ENCODE measurements at regions not wholly inside any gene's neighbourhood (a gene's known extent, or its start where the extent isn't known, plus 50 kb on each side); places are given as distances from the start of the nearest gene placed in this dataset.
"Not testable (repeated sequence)": the region's sequence is repeated elsewhere in the genome, so short reads cannot be mapped to it uniquely, and the experiment has no call there.

DNA sequence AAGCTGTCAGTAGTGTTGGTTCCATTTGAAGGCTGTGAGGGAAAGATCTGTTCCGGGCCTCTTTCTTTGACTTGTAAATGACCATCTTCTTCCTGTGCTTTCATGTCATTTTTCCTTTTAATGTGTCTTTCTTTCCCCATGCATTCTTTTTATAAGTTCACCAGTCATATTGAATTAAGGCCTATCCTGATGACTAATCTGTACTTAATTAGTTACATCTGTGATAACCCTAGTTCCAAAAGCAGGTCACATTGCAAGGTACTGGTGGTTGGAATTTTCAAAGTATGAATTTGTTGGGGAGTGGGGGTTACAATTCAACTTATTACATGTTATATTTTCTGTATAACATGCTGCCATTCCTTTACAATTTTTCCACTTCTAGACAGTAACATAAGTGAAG lies 1642.1 kb upstream of the FLRT2 start:
- TF ChIP-seq POU2F2 (IDR thresholded peaks at IDR 0.05; ENCODE audit: low read depth, low read length) (no peak), PAX5 (IDR thresholded peaks at IDR 0.05; ENCODE audit: insufficient read depth, low read length, severe bottlenecking) (no peak), SPI1 (IDR thresholded peaks at IDR 0.05; ENCODE audit: low read depth, low read length) (no peak), POLR2AphosphoS5 (IDR thresholded peaks at IDR 0.05; ENCODE audit: low read depth, low read length) (no peak), POLR2A (IDR thresholded peaks at IDR 0.05; ENCODE audit: low read depth, low read length) (no peak), TAF1 (IDR thresholded peaks at IDR 0.05; ENCODE audit: low read depth, low read length) (no peak)
- DNase-seq (ENCODE audit: insufficient read length, low spot score): no peak
- no peak for FAIRE-seq

GRCh38 chr14:83893447-83893846 lies 1636.5 kb upstream of the FLRT2 start:
- DNase-seq (ENCODE audit: insufficient read length, low spot score): no peak
- TF ChIP-seq SPI1 (IDR thresholded peaks at IDR 0.05; ENCODE audit: low read depth, low read length): no peak
- TF ChIP-seq POLR2AphosphoS5 (IDR thresholded peaks at IDR 0.05; ENCODE audit: low read depth, low read length): no peak
- no peak for TF ChIP-seq PAX5 (IDR thresholded peaks at IDR 0.05; ENCODE audit: insufficient read depth, low read length, severe bottlenecking)
- no peak for TF ChIP-seq POU2F2 (IDR thresholded peaks at IDR 0.05; ENCODE audit: low read depth, low read length)
- TF ChIP-seq TAF1 (IDR thresholded peaks at IDR 0.05; ENCODE audit: low read depth, low read length): no peak
- TF ChIP-seq POLR2A (IDR thresholded peaks at IDR 0.05; ENCODE audit: low read depth, low read length): no peak
- FAIRE-seq: no peak

GRCh38 chr14:83894568-83894967 lies 1635.4 kb upstream of the FLRT2 start:
- FAIRE-seq (no peak), DNase-seq (ENCODE audit: insufficient read length, low spot score) (no peak)
- no peak for TF ChIP-seq POLR2AphosphoS5 (IDR thresholded peaks at IDR 0.05; ENCODE audit: low read depth, low read length)

DNA sequence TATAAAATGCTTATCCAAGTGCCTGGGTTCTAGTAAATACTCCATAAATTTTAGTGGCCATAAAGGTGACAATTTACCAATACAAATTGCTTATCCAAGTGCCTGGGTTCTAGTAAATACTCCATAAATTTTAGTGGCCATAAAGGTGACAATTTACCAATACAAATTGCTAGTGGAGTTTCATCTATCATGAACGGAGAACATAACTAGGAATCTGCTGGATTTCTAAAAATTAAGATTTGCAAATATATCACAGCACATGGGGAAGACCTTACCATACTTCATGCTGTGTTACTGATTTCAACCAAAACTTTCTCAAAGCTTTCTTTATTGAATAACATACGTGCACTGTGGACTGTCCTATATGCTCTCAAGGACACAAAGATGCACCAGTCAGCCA lies 1631.4 kb upstream of the FLRT2 start:
- FAIRE-seq; DNase-seq (ENCODE audit: insufficient read length, low spot score): not testable (repeated sequence)

DNA sequence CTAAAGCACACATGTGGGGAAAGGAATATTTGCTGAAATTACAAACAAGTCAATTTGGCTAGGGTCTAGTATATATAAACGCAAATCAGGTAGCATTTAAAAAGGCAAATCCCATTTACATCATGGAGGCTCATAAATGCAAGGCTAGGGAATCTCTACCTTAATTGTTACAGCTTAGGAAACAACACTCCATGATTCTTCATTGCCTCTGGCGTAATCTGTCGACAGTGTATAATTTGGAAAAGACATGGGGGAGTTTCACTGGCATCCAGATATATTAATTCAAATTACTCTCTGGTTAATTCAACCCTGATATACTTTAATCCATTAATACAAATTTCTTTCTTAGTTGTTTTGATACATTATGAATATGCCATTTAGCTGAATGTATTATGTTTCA lies 1630.2 kb upstream of the FLRT2 start:
- TF ChIP-seq POU2F2 (IDR thresholded peaks at IDR 0.05; ENCODE audit: low read depth, low read length) (no peak), PAX5 (IDR thresholded peaks at IDR 0.05; ENCODE audit: insufficient read depth, low read length, severe bottlenecking) (no peak), POLR2A (IDR thresholded peaks at IDR 0.05; ENCODE audit: low read depth, low read length) (no peak), SPI1 (IDR thresholded peaks at IDR 0.05; ENCODE audit: low read depth, low read length) (no peak), POLR2AphosphoS5 (IDR thresholded peaks at IDR 0.05; ENCODE audit: low read depth, low read length) (no peak), TAF1 (IDR thresholded peaks at IDR 0.05; ENCODE audit: low read depth, low read length) (no peak)
- FAIRE-seq: no peak
- DNase-seq (ENCODE audit: insufficient read length, low spot score): no peak

- FAIRE-seq (no peak), DNase-seq (ENCODE audit: insufficient read length, low spot score) (no peak)
- TF ChIP-seq POLR2AphosphoS5 (IDR thresholded peaks at IDR 0.05; ENCODE audit: low read depth, low read length): no peak
- no peak for TF ChIP-seq SPI1 (IDR thresholded peaks at IDR 0.05; ENCODE audit: low read depth, low read length)
- TF ChIP-seq PAX5 (IDR thresholded peaks at IDR 0.05; ENCODE audit: insufficient read depth, low read length, severe bottlenecking): no peak
- no peak for TF ChIP-seq POLR2A (IDR thresholded peaks at IDR 0.05; ENCODE audit: low read depth, low read length)
- TF ChIP-seq POU2F2 (IDR thresholded peaks at IDR 0.05; ENCODE audit: low read depth, low read length): no peak
- no peak for TF ChIP-seq TAF1 (IDR thresholded peaks at IDR 0.05; ENCODE audit: low read depth, low read length)
Measured at GRCh38 chr14:83905157-83905556, 1624.8 kb upstream of the FLRT2 start.

- TF ChIP-seq POU2F2 (IDR thresholded peaks at IDR 0.05; ENCODE audit: low read depth, low read length): no peak
- no peak for TF ChIP-seq TAF1 (IDR thresholded peaks at IDR 0.05; ENCODE audit: low read depth, low read length)
- no peak for TF ChIP-seq POLR2AphosphoS5 (IDR thresholded peaks at IDR 0.05; ENCODE audit: low read depth, low read length)
- no peak for TF ChIP-seq PAX5 (IDR thresholded peaks at IDR 0.05; ENCODE audit: insufficient read depth, low read length, severe bottlenecking)
- no peak for TF ChIP-seq POLR2A (IDR thresholded peaks at IDR 0.05; ENCODE audit: low read depth, low read length)
- no peak for TF ChIP-seq SPI1 (IDR thresholded peaks at IDR 0.05; ENCODE audit: low read depth, low read length)
- no peak for FAIRE-seq
Measured at GRCh38 chr14:83908419-83908818, 1621.5 kb upstream of the FLRT2 start.

DNA sequence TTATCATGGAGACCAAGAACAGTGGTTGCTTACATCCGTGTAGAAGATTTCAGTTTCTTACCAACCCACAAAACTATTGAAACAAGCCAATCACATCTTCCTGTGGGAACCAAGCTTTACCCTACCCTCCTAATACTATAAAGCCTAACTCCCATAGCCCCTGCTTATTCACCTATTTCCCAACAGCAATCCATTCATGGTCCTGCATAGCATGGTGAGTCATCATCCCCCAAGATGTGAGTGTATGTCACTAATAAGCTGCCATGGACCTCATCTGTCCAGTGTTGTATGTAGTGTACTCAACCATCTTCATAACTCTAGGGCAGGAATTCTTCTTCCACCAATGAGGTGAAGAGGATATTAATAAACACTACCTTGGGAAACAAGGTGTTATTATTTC lies 1620.4 kb upstream of the FLRT2 start:
- TF ChIP-seq POU2F2 (IDR thresholded peaks at IDR 0.05; ENCODE audit: low read depth, low read length) (no peak), POLR2AphosphoS5 (IDR thresholded peaks at IDR 0.05; ENCODE audit: low read depth, low read length) (no peak), SPI1 (IDR thresholded peaks at IDR 0.05; ENCODE audit: low read depth, low read length) (no peak), TAF1 (IDR thresholded peaks at IDR 0.05; ENCODE audit: low read depth, low read length) (no peak), PAX5 (IDR thresholded peaks at IDR 0.05; ENCODE audit: insufficient read depth, low read length, severe bottlenecking) (no peak), POLR2A (IDR thresholded peaks at IDR 0.05; ENCODE audit: low read depth, low read length) (no peak)
- DNase-seq (ENCODE audit: insufficient read length, low spot score): no peak
- no peak for FAIRE-seq

More at GRCh38 chr14:83908419-83908818, 1621.5 kb upstream of the FLRT2 start:
- DNase-seq (ENCODE audit: insufficient read length, low spot score): no peak

- DNase-seq (ENCODE audit: insufficient read length, low spot score) (no peak), FAIRE-seq (no peak)
- TF ChIP-seq PAX5 (IDR thresholded peaks at IDR 0.05; ENCODE audit: insufficient read depth, low read length, severe bottlenecking) (no peak), POLR2A (IDR thresholded peaks at IDR 0.05; ENCODE audit: low read depth, low read length) (no peak), POLR2AphosphoS5 (IDR thresholded peaks at IDR 0.05; ENCODE audit: low read depth, low read length) (no peak), POU2F2 (IDR thresholded peaks at IDR 0.05; ENCODE audit: low read depth, low read length) (no peak), TAF1 (IDR thresholded peaks at IDR 0.05; ENCODE audit: low read depth, low read length) (no peak), SPI1 (IDR thresholded peaks at IDR 0.05; ENCODE audit: low read depth, low read length) (no peak)
Measured at GRCh38 chr14:83912032-83912642, 1617.8 kb upstream of the FLRT2 start.

- DNase-seq (ENCODE audit: insufficient read length, low spot score) (no peak), FAIRE-seq (no peak)
- TF ChIP-seq POLR2A (IDR thresholded peaks at IDR 0.05; ENCODE audit: low read depth, low read length) (no peak), TAF1 (IDR thresholded peaks at IDR 0.05; ENCODE audit: low read depth, low read length) (no peak), POLR2AphosphoS5 (IDR thresholded peaks at IDR 0.05; ENCODE audit: low read depth, low read length) (no peak), SPI1 (IDR thresholded peaks at IDR 0.05; ENCODE audit: low read depth, low read length) (no peak), PAX5 (IDR thresholded peaks at IDR 0.05; ENCODE audit: insufficient read depth, low read length, severe bottlenecking) (no peak), POU2F2 (IDR thresholded peaks at IDR 0.05; ENCODE audit: low read depth, low read length) (no peak)
Measured at GRCh38 chr14:83913476-83913875, 1616.5 kb upstream of the FLRT2 start.

Data from GM12891 (cell line).